A549 (cell line): ENCODE measurements at regions not wholly inside any gene's neighbourhood (a gene's known extent, or its start where the extent isn't known, plus 50 kb on each side); places are given as distances from the start of the nearest gene placed in this dataset.

Experiments
- ATAC-seq, 2 experiments: fragments of 200-7000 bp in 1 of 2; fragments of >200 bp in 1 of 2; cut with Nextera tagmentation in 1 of 2; cut with Tn5 transposase in 1 of 2; 3 replicates each; pipeline versions ENCODE4 v1.8.0 to v1.9.1; 2018 to 2020; ENCODE audit warnings: mild to moderate bottlenecking in 1 of 2, moderate library complexity in 1 of 2
- CTCF ChIA-PET: fragments of 300-600 bp; sonication (Branson Sonifier 250); formaldehyde crosslinking; extraction: SDS; loops from one replicate; lab custom pipeline; 2021; ENCODE audit warnings: antibody characterized with exemption, inconsistent platforms; lab: Yijun Ruan, JAX
- POLR2A ChIA-PET: fragments of 350-600 bp; formaldehyde crosslinking; extraction: SDS; loops from one replicate; lab custom pipeline; 2021; ENCODE audit warnings: antibody characterized with exemption, inconsistent platforms; lab: Yijun Ruan, JAX
- DNase-seq, 2 experiments: peaks; one replicate each; pipeline versions ENCODE4 v3.0.0 to v3.0.0-alpha.2; 2011 to 2016; ENCODE audit warnings: low read depth in 1 of 2, low spot score in 1 of 2
- FAIRE-seq: peaks from 2 replicates; lab custom pipeline; 2011; peaks lifted over from hg19 to GRCh38; lab: Jason Lieb, UNC
- H3K27ac ChIP-seq, 2 experiments: fragments of >200 bp; sonication (Bioruptor Twin); formaldehyde crosslinking; 3 replicates each; pipeline ENCODE4 v1.5.1; 2016 to 2017
- H3K4me1 ChIP-seq: fragments of >200 bp; sonication (Bioruptor Twin); formaldehyde crosslinking; 3 replicates; pipeline ENCODE4 v1.6.1; 2016
- H3K4me2 ChIP-seq: fragments of >200 bp; sonication (Bioruptor Twin); formaldehyde crosslinking; 3 replicates; pipeline ENCODE4 v1.6.1; 2016
- H3K4me3 ChIP-seq: fragments of >200 bp; sonication (Bioruptor Twin); formaldehyde crosslinking; 3 replicates; pipeline ENCODE4 v1.5.1; 2016
- H3K9me3 ChIP-seq: fragments of >200 bp; sonication (Bioruptor Twin); formaldehyde crosslinking; 3 replicates; pipeline ENCODE4 v1.6.1; 2016
- BHLHE40 ChIP-seq: IDR thresholded peaks from 2 replicates; pipeline ENCODE4 v1.6.1; 2012; ENCODE audit warnings: low read depth, low read length, inconsistent platforms
- CBX8 ChIP-seq: fragments of 200-600 bp; sonication (generic); IDR thresholded peaks from 2 replicates; pipeline ENCODE4 v1.6.1; 2016
- CHD2 ChIP-seq: fragments of 150-350 bp; IDR thresholded peaks from 2 replicates; pipeline ENCODE4 v1.6.1; 2014; ENCODE audit warnings: low read length; ENCODE audit not compliant: partially characterized antibody
- EHF ChIP-seq: fragments of 250-450 bp; sonication (Bioruptor Pico); IDR thresholded peaks from 2 replicates; pipeline ENCODE4 v1.5.0; 2020; ENCODE audit warnings: mild to moderate bottlenecking
- EP300 ChIP-seq, 2 experiments: fragments of >200 bp; sonication (Bioruptor Twin); formaldehyde crosslinking; IDR thresholded peaks; 2 replicates in 1 of 2; 3 replicates in 1 of 2; pipeline ENCODE4 v1.6.1; 2016 to 2017
- ESRRA ChIP-seq: fragments of 150-350 bp; IDR thresholded peaks from 2 replicates; pipeline ENCODE4 v1.6.1; 2014; ENCODE audit warnings: mild to moderate bottlenecking, low read length, borderline replicate concordance
- FOSB ChIP-seq: fragments of 250-450 bp; sonication (Bioruptor Pico); IDR thresholded peaks from 2 replicates; pipeline ENCODE4 v1.5.0; 2020; ENCODE audit warnings: mild to moderate bottlenecking, moderate library complexity
- GATA3 ChIP-seq: IDR thresholded peaks from 2 replicates; pipeline ENCODE4 v1.6.1; 2012; ENCODE audit warnings: borderline replicate concordance
- JUNB ChIP-seq: fragments of >200 bp; sonication (Bioruptor Twin); formaldehyde crosslinking; IDR thresholded peaks from 2 replicates; pipeline ENCODE4 v1.6.1; 2016
- KDM1A ChIP-seq: fragments of 200-600 bp; sonication (generic); IDR thresholded peaks from 2 replicates; pipeline ENCODE4 v1.6.1; 2016; ENCODE audit warnings: low read depth, mild to moderate bottlenecking
- NPAS2 ChIP-seq: fragments of 250-450 bp; sonication (Bioruptor Pico); IDR thresholded peaks from 2 replicates; pipeline ENCODE4 v1.8.0; 2022; ENCODE audit warnings: mild to moderate bottlenecking, moderate library complexity, borderline replicate concordance
- PHF8 ChIP-seq: fragments of 200-600 bp; sonication (generic); IDR thresholded peaks from 2 replicates; pipeline ENCODE4 v1.6.1; 2016; ENCODE audit warnings: low read depth, mild to moderate bottlenecking, antibody characterized with exemption, moderate library complexity, borderline replicate concordance
- POLR2A ChIP-seq: IDR thresholded peaks from 2 replicates; pipeline ENCODE4 v1.6.1; 2012; ENCODE audit warnings: mild to moderate bottlenecking, low read length
- POLR2AphosphoS2 ChIP-seq: conservative IDR thresholded peaks from 2 replicates; pipeline ENCODE4 v1.6.1; 2012; ENCODE audit warnings: low read length, improper control_type of control experiment, inconsistent platforms
- RCOR1 ChIP-seq: fragments of 150-350 bp; IDR thresholded peaks from 2 replicates; pipeline ENCODE4 v1.6.1; 2014; ENCODE audit warnings: antibody characterized with exemption, low read length, low read depth
- WGBS: methylation state at CpG from one replicate; pipeline ENCODE4 v1.1.6; 2017; ENCODE audit errors: missing lambda C conversion rate; 5-methylcytosine and 5-hydroxymethylcytosine counted together
- TF ChIP-seq, protein P1 (sequence below): fragments of 200-600 bp; sonication (generic); IDR thresholded peaks from 2 replicates; pipeline ENCODE4 v1.6.1; 2016; ENCODE audit warnings: antibody characterized with exemption, mild to moderate bottlenecking, moderate library complexity

DNA sequence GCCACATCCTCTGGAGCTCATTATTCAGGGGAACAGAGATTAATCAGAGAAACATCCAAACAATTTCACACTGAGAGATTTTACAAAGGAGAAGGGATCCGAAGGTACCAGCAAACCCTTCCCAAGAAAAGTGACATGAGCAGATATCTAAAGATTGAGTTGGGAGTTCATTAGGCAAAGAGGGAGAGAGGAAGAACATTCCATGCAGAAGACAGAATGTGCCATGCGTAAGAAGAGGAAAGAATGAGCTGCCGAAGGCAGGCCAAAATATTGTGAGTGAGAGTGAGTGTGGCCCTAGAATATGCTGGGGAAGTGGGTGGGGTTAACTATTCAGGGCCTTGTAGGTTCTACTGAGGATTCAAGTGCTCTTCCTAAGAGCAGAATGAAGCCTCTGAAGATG, 50.0 kb upstream of the LYVE1 start:
- Histone ChIP-seq H3K4me1 (no peaks in the 10 kb centered on the region), H3K4me2 (no peak overlapping the region), H3K9me3 (peaks cover 9% of the 10 kb centered on the region; the same call in 2 of the 3 replicates), H3K27ac (no peak overlapping the region), H3K4me3 (no peak overlapping the region)
- DNase-seq (no peak), FAIRE-seq (no peak), ATAC-seq (no peak)
- ChIA-PET POLR2A (no interaction called here), CTCF (interaction anchor here (1.5 kb wide), 2 partner anchors 13 to 118 kb away, joined by 3 to 4 read pairs; no protein-coding TSS in a partner anchor)
- 85% methylated on average over 3 of the region's 3 CpGs for WGBS
- TF ChIP-seq JUNB: no peak
- TF ChIP-seq RCOR1: no peak
- no peak for TF ChIP-seq FOSB (CRISPR knock-in tag)
- no peak for TF ChIP-seq KDM1A
- no peak for TF ChIP-seq ESRRA
- no peak for TF ChIP-seq EP300 (IDR thresholded peaks at IDR 0.05)
- TF ChIP-seq POLR2AphosphoS2: no peak
- TF ChIP-seq, protein P1, sequence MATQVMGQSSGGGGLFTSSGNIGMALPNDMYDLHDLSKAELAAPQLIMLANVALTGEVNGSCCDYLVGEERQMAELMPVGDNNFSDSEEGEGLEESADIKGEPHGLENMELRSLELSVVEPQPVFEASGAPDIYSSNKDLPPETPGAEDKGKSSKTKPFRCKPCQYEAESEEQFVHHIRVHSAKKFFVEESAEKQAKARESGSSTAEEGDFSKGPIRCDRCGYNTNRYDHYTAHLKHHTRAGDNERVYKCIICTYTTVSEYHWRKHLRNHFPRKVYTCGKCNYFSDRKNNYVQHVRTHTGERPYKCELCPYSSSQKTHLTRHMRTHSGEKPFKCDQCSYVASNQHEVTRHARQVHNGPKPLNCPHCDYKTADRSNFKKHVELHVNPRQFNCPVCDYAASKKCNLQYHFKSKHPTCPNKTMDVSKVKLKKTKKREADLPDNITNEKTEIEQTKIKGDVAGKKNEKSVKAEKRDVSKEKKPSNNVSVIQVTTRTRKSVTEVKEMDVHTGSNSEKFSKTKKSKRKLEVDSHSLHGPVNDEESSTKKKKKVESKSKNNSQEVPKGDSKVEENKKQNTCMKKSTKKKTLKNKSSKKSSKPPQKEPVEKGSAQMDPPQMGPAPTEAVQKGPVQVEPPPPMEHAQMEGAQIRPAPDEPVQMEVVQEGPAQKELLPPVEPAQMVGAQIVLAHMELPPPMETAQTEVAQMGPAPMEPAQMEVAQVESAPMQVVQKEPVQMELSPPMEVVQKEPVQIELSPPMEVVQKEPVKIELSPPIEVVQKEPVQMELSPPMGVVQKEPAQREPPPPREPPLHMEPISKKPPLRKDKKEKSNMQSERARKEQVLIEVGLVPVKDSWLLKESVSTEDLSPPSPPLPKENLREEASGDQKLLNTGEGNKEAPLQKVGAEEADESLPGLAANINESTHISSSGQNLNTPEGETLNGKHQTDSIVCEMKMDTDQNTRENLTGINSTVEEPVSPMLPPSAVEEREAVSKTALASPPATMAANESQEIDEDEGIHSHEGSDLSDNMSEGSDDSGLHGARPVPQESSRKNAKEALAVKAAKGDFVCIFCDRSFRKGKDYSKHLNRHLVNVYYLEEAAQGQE: no peak
- TF ChIP-seq EHF (CRISPR knock-in tag): no peak
- TF ChIP-seq POLR2A: no peak
- TF ChIP-seq CBX8: no peak
- no peak for TF ChIP-seq NPAS2
- no peak for TF ChIP-seq BHLHE40
- TF ChIP-seq CHD2: no peak
- TF ChIP-seq PHF8: no peak
- TF ChIP-seq GATA3: no peak
